ENCODE measurements at regions not wholly inside any gene's neighbourhood (a gene's known extent, or its start where the extent isn't known, plus 50 kb on each side); places are given as distances from the start of the nearest gene placed in this dataset.

- no peaks in the 10 kb centered on the region for H3K36me3 ChIP-seq (ENCODE audit: control insufficient read depth, insufficient read depth, low read length)
- POLR2A ChIA-PET: no interaction called here
- no peak overlapping the region for H3K4me3 ChIP-seq (ENCODE audit: low read depth, low read length)
- H3K27me3 ChIP-seq (ENCODE audit: control insufficient read depth, insufficient read depth, low read length): no peaks in the 10 kb centered on the region
- TF ChIP-seq, protein P1, sequence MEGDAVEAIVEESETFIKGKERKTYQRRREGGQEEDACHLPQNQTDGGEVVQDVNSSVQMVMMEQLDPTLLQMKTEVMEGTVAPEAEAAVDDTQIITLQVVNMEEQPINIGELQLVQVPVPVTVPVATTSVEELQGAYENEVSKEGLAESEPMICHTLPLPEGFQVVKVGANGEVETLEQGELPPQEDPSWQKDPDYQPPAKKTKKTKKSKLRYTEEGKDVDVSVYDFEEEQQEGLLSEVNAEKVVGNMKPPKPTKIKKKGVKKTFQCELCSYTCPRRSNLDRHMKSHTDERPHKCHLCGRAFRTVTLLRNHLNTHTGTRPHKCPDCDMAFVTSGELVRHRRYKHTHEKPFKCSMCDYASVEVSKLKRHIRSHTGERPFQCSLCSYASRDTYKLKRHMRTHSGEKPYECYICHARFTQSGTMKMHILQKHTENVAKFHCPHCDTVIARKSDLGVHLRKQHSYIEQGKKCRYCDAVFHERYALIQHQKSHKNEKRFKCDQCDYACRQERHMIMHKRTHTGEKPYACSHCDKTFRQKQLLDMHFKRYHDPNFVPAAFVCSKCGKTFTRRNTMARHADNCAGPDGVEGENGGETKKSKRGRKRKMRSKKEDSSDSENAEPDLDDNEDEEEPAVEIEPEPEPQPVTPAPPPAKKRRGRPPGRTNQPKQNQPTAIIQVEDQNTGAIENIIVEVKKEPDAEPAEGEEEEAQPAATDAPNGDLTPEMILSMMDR (IDR thresholded peaks at IDR 0.05; ENCODE audit: insufficient read depth, low read depth, low read length): no peak
- CTCF ChIA-PET: no interaction called here
- DNase-seq (ENCODE audit: low read depth): no peak
Observed at GRCh38 chr18:77365667-77366066, 116.0 kb downstream of the GALR1 start.

DNA sequence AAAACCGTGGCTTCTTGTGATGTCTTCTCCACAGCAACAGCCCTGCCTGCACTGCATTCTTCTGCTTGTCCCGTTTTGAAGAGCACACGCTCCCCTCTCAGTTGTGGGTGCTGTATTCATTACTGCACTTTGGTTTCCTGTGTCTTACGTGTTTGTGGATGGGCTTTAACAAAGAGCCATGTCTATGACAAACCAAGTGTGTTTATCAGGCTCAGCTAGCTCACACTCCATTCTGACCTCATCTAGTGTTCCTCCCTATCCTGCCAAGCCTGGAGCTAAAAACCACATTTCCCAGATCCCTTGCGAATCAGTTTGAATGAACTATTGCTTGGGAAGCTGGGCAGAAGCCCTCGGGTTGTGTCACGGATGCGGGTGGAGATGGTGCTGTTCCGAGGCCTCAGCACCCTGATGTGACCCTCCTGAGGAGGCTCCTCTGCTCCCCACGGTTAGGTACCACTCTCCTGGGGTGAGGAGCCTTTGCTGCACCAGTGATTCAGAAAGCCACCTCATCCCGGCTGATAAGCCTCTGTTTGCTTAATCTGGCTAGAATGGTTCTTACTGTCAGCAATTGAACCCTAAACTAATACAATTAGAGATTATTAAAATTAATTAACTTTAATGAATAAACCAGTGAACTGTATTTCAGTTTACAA is 116.5 kb downstream of the GALR1 start:
- Histone ChIP-seq H3K36me3 (ENCODE audit: control insufficient read depth, insufficient read depth, low read length) (no peaks in the 10 kb centered on the region), H3K4me3 (ENCODE audit: low read depth, low read length) (no peak overlapping the region), H3K27me3 (ENCODE audit: control insufficient read depth, insufficient read depth, low read length) (no peaks in the 10 kb centered on the region)
- ChIA-PET CTCF (no interaction called here), POLR2A (no interaction called here)
- TF ChIP-seq, protein P1 (IDR thresholded peaks at IDR 0.05; ENCODE audit: insufficient read depth, low read depth, low read length): no peak
- DNase-seq (ENCODE audit: low read depth): no peak

- TF ChIP-seq, protein P1 (IDR thresholded peaks at IDR 0.05; ENCODE audit: insufficient read depth, low read depth, low read length): no peak
- CTCF ChIA-PET: no interaction called here
- Histone ChIP-seq H3K36me3 (ENCODE audit: control insufficient read depth, insufficient read depth, low read length) (no peaks in the 10 kb centered on the region), H3K4me3 (ENCODE audit: low read depth, low read length) (no peak overlapping the region), H3K27me3 (ENCODE audit: control insufficient read depth, insufficient read depth, low read length) (no peaks in the 10 kb centered on the region)
- no peak for DNase-seq (ENCODE audit: low read depth)
- POLR2A ChIA-PET: no interaction called here
Observed at GRCh38 chr18:77366720-77367641, 117.3 kb downstream of the GALR1 start.

- ChIA-PET POLR2A (no interaction called here), CTCF (no interaction called here)
- H3K4me3 ChIP-seq (ENCODE audit: low read depth, low read length): no peak overlapping the region
- no peaks in the 10 kb centered on the region for H3K27me3 ChIP-seq (ENCODE audit: control insufficient read depth, insufficient read depth, low read length)
- DNase-seq (ENCODE audit: low read depth): no peak
- TF ChIP-seq, protein P1 (IDR thresholded peaks at IDR 0.05; ENCODE audit: insufficient read depth, low read depth, low read length): no peak
- no peaks in the 10 kb centered on the region for H3K36me3 ChIP-seq (ENCODE audit: control insufficient read depth, insufficient read depth, low read length)
Observed at GRCh38 chr18:77369644-77370043, 120.0 kb downstream of the GALR1 start.

- DNase-seq (ENCODE audit: low read depth): no peak
- no peaks in the 10 kb centered on the region for H3K36me3 ChIP-seq (ENCODE audit: control insufficient read depth, insufficient read depth, low read length)
- CTCF ChIA-PET: no interaction called here
- TF ChIP-seq, protein P1 (IDR thresholded peaks at IDR 0.05; ENCODE audit: insufficient read depth, low read depth, low read length): no peak
- POLR2A ChIA-PET: no interaction called here
- no peaks in the 10 kb centered on the region for H3K27me3 ChIP-seq (ENCODE audit: control insufficient read depth, insufficient read depth, low read length)
- no peak overlapping the region for H3K4me3 ChIP-seq (ENCODE audit: low read depth, low read length)
Observed at GRCh38 chr18:77373730-77374445, 124.2 kb downstream of the GALR1 start.
